Epithelial cell of proximal tubule (primary cell): ENCODE measurements at regions not wholly inside any gene's neighbourhood (a gene's known extent, or its start where the extent isn't known, plus 50 kb on each side); places are given as distances from the start of the nearest gene placed in this dataset.

Experiments
- DNase-seq: peaks from one replicate; pipeline ENCODE4 v3.0.0-alpha.2; 2011; ENCODE audit warnings: low read depth
- H3K4me3 ChIP-seq: 2 replicates; pipeline ENCODE4 v1.5.1; 2011; ENCODE audit warnings: low read depth, mild to moderate bottlenecking, low read length
- CTCF ChIP-seq: conservative IDR thresholded peaks from 2 replicates; pipeline ENCODE4 v1.5.1; 2012; ENCODE audit warnings: low read depth, mild to moderate bottlenecking, low read length

GRCh38 chr19:31629579-31630363 is 280.5 kb upstream of the TSHZ3 start:
- TF ChIP-seq CTCF, result no peak
- no peak for DNase-seq
- H3K4me3 ChIP-seq, result no peak overlapping the region

- no peak for DNase-seq
- H3K4me3 ChIP-seq, result no peak overlapping the region
- TF ChIP-seq CTCF, result no peak
Measured at GRCh38 chr19:31633014-31633413, 283.8 kb upstream of the TSHZ3 start.

- DNase-seq, result no peak
- no peak overlapping the region for H3K4me3 ChIP-seq
- TF ChIP-seq CTCF, result no peak
Measured at GRCh38 chr19:31639306-31639705, 290.1 kb upstream of the TSHZ3 start.

- no peak for DNase-seq
- no peak for TF ChIP-seq CTCF
- H3K4me3 ChIP-seq, result no peak overlapping the region
Measured at GRCh38 chr19:31641591-31641990, 292.4 kb upstream of the TSHZ3 start.

- no peak for DNase-seq
- no peak overlapping the region for H3K4me3 ChIP-seq
- no peak for TF ChIP-seq CTCF
Measured at GRCh38 chr19:31648347-31648746, 299.1 kb upstream of the TSHZ3 start.

- no peak for TF ChIP-seq CTCF
- H3K4me3 ChIP-seq, result no peak overlapping the region
- no peak for DNase-seq
Measured at GRCh38 chr19:31656507-31656906, 307.3 kb upstream of the TSHZ3 start.
